Rectal smooth muscle tissue (tissue), 1 donor: ENCODE measurements at regions not wholly inside any gene's neighbourhood (a gene's known extent, or its start where the extent isn't known, plus 50 kb on each side); places are given as distances from the start of the nearest gene placed in this dataset.
"Not testable (repeated sequence)": the region's sequence is repeated elsewhere in the genome, so short reads cannot be mapped to it uniquely, and the experiment has no call there.

Experiments
- H3K27ac ChIP-seq: one replicate; pipeline ENCODE4 v1.7.0; 2013; ENCODE audit warnings: low read depth, low read length, inconsistent platforms
- H3K27me3 ChIP-seq: one replicate; pipeline ENCODE4 v1.7.0; 2013; ENCODE audit warnings: low read length; ENCODE audit not compliant: control insufficient read depth, insufficient read depth
- H3K36me3 ChIP-seq: one replicate; pipeline ENCODE4 v1.7.0; 2013; ENCODE audit warnings: low read length; ENCODE audit not compliant: control insufficient read depth, insufficient read depth
- H3K4me1 ChIP-seq: one replicate; pipeline ENCODE4 v1.7.0; 2013; ENCODE audit warnings: low read length; ENCODE audit not compliant: control insufficient read depth, insufficient read depth
- H3K4me3 ChIP-seq: one replicate; pipeline ENCODE4 v1.7.0; 2013; ENCODE audit warnings: low read length
- H3K9ac ChIP-seq: one replicate; pipeline ENCODE4 v1.7.0; 2013; ENCODE audit warnings: low read length

DNA sequence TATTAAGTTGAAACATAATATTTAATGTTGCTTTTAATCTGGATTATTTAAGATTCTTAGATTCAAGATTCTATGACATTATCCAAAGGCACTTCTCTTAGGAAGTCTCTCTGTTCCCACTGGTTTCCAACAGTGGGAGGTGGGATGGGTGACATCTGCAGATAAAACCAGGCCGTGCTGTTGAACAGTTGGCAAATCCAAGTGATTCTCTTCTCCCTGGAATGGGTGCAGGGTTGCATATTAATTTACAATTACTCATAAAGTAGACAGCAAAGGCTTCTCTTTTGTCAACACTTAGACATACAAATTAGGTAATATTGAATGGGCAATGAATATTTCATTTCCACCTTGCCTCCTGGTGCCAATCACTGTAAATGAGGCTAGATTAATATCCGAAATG, 233.7 kb upstream of the IL12B start:
- Histone ChIP-seq H3K36me3 (no peaks in the 10 kb centered on the region), H3K27ac (no peak overlapping the region), H3K27me3 (no peaks in the 10 kb centered on the region), H3K4me1 (no peaks in the 10 kb centered on the region), H3K9ac (no peak overlapping the region), H3K4me3 (no peak overlapping the region)

DNA sequence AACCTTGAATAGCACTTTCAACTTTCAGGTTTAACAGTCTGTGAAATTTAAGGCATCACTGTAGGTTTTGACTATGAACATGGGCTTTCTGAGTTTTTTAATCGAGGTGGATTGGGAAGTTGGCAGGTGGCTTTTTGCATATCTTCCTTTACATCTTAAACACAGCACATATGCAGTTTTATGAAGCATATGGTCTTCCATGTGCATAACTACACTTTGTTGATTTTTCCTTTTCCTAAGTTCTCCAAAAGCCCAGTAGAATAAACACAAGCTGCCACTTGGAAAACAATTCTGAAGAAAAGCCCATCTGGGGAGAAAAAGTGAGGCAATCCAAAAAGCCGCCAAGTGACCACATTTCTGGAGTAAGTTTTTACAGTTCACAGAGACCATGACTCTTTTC, 236.5 kb upstream of the IL12B start:
- Histone ChIP-seq H3K27ac (no peak overlapping the region), H3K36me3 (no peaks in the 10 kb centered on the region), H3K4me3 (no peak overlapping the region), H3K9ac (no peak overlapping the region), H3K27me3 (no peaks in the 10 kb centered on the region), H3K4me1 (no peaks in the 10 kb centered on the region)

DNA sequence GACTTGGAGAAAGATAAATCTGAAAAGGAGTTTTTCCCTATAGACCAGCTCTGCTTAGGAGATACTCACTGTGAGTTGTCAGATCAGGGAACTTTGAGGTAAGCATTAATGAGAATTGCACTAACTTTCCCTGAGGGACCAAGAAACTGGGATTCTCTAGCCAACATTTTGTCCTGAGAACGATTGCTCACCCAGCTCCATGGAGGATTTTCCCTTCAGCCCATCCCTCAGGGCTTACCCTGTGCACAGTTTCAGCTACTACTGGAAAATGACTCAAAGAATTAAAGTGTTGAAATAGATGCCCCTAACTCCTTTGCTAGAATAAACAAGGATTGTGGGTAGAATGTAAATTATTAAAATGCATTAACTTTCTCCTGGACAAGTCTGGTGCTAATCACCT, 237.2 kb upstream of the IL12B start:
- Histone ChIP-seq H3K27ac (no peak overlapping the region), H3K9ac (no peak overlapping the region), H3K4me3 (no peak overlapping the region), H3K36me3 (no peaks in the 10 kb centered on the region), H3K27me3 (no peaks in the 10 kb centered on the region), H3K4me1 (no peaks in the 10 kb centered on the region)

DNA sequence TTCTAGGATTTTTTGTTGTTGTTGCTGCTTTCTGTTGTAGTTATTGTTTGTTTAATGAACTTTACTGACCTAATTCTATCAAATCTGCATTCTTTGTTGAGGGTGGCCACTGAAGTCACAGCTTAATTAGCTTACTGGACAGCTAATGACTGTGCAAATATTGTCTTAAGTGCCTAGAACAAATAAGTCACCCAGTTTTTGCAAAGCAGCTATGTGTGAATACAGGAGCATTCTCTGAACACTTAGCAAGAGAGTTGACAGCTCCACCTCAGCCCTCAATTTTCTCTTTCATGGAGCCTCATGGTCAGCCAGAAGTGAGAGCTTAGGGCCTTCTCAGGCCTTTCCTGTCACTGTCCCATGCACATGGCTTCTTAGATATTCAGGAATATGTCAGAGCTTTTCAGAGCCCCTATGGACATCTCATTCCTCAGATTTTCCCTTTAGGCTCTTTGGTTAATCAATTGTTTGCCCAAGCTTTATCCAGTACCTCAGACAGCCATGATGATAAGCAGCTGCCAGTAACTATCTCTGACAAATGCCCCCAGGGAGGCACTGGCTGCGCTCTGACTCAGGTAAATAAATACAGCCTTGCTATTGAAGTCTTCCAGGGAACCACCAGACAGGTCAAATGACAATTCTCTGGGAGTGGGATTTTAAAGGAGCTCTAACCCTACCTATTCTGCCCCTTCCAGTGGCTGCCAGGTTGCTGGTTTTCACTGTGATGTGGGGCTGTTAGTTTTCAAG, 241.4 kb upstream of the IL12B start:
- H3K4me3 ChIP-seq, result no peak overlapping the region
- H3K4me1 ChIP-seq, result no peaks in the 10 kb centered on the region
- H3K9ac ChIP-seq, result no peak overlapping the region
- H3K27me3 ChIP-seq, result no peaks in the 10 kb centered on the region
- H3K27ac ChIP-seq, result no peak overlapping the region
- no peaks in the 10 kb centered on the region for H3K36me3 ChIP-seq

DNA sequence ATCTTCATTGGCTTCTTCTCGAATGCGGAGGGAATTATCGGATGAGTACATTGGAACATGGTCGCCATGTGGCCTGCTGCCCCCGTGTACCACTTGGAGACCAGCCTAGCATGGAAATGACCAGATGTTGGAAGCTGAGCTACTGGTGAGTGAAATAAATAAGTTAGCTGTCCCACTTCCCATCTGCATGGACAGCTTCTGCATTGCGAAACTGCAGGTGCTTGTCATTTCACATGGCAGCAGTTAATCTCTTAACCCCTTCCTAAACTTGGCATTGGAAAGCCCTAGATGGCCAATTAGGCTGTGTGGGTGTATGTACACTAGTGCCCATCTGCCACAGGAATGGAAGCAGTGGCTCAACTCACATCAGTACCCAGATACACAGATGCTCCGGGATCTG, 246.6 kb upstream of the IL12B start:
- Histone ChIP-seq H3K4me3 (no peak overlapping the region), H3K27me3 (no peaks in the 10 kb centered on the region), H3K27ac (no peak overlapping the region), H3K9ac (no peak overlapping the region), H3K36me3 (no peaks in the 10 kb centered on the region), H3K4me1 (no peaks in the 10 kb centered on the region)

DNA sequence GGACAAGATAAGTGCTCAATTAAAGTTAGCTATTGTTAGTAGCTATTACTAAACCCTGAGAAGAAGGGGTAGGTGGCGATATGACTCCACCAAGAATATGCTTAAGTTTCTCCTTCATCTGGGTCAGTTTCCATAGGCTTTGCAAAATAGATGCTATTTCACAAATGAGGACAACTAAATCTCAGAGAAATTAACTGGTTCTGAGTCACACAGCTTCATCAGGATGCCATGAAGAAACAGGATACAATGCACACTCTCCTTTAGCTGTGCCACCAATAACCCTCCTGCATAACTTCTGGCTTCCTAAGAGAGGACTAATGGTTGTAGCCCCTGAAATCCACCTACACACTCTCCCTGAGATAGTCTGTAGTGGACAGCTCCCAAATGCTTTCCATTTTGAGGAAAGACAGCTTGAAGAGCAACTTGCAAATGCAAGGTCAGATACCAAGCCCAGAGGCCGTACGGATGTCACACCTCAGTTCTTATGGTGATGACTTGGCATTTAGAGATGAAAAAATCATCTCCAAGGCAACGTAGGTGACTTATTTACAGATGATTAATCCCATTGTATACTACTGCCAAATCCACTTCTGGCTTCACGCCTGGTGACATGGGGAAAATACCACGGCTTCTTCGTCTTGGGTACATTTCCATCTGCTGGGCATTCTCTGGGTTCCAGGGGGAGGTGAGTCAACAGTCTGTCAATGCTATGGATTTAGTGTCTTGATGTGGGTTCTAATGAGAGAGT, 251.4 kb upstream of the IL12B start:
- no peak overlapping the region for H3K27ac ChIP-seq
- H3K36me3 ChIP-seq, result no peaks in the 10 kb centered on the region
- no peak overlapping the region for H3K9ac ChIP-seq
- no peaks in the 10 kb centered on the region for H3K4me1 ChIP-seq
- no peak overlapping the region for H3K4me3 ChIP-seq
- no peaks in the 10 kb centered on the region for H3K27me3 ChIP-seq

DNA sequence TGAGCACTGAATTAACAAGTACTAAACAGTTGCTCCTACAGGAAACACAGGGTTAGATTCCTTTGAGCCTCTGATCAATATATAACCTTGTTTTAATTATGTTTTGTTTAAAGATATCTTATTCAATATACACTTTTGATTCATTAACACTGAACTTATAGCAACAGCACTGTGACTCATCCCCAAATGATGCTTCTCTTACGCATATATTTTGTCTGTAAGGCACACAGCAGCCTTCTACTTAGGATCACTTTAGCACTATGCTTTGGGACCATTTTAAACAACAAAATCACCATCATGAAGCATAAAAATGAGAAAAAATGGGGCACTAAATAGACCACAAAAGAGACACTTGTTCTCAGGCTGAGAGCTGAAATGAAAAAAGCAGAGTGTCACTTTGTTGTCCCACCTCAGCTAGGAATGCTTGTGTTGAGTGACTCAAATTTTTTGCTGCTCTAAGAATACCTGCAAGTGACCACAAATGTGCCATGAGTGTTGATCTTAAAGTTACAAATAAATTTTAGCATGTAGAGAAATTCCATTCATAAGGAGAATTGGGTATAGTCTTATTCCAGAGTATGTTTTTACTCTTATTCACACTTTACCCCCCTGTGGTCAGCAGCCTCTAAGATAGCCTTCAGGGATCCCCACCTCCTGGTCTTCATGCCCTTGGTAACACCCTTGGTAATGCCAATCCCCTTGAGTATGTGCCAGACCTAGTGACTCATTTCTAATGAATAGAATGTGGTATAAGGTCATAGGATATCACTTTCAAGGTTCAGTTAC, 252.7 kb upstream of the IL12B start:
- Histone ChIP-seq H3K4me1 (no peaks in the 10 kb centered on the region), H3K27ac (no peak overlapping the region), H3K36me3 (no peaks in the 10 kb centered on the region), H3K27me3 (no peaks in the 10 kb centered on the region), H3K9ac (no peak overlapping the region), H3K4me3 (no peak overlapping the region)

DNA sequence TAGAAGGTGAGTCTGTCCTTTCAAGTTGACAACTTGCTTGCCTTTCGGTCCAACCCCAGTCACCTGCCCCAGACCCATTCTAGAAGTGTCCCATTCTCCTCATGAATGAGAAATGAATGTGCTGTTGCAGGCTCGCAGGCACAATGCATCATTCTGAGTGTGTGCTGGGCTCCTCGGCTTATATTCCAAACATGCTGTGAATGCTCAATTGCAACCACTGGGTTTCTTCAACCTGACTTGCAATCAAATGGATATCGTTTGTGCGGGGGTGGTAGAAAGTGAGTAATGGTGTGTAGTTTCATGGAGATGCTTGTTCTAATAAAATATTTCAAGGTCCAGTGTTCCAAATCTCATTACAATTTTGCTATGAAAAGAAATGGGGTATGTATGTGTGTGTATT, 256.6 kb upstream of the IL12B start:
- Histone ChIP-seq H3K27ac (no peak overlapping the region), H3K36me3 (no peaks in the 10 kb centered on the region), H3K27me3 (no peaks in the 10 kb centered on the region), H3K9ac (no peak overlapping the region), H3K4me1 (no peaks in the 10 kb centered on the region), H3K4me3 (no peak overlapping the region)

DNA sequence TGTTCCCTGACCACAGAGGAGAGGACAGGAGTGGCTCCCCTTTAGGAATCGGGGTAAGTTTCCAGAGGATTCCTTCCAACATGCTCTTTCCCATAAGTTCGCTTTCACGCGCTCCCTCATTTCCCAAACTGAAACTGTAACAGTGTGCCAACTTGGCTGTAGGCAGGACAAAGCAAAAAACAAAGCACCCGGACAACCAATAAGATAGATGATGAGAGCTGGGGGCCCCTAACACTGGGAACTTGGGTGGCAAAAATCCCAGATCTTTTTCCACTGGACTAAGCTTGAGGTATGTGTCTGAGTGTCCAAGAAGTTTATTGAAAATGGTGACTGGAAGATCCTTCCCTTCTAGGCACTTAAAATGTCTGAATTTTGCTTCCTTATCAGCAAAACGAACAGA, 258.7 kb upstream of the IL12B start:
- Histone ChIP-seq H3K4me1 (no peaks in the 10 kb centered on the region), H3K4me3 (no peak overlapping the region), H3K9ac (no peak overlapping the region), H3K27ac (no peak overlapping the region), H3K27me3 (no peaks in the 10 kb centered on the region), H3K36me3 (no peaks in the 10 kb centered on the region)

DNA sequence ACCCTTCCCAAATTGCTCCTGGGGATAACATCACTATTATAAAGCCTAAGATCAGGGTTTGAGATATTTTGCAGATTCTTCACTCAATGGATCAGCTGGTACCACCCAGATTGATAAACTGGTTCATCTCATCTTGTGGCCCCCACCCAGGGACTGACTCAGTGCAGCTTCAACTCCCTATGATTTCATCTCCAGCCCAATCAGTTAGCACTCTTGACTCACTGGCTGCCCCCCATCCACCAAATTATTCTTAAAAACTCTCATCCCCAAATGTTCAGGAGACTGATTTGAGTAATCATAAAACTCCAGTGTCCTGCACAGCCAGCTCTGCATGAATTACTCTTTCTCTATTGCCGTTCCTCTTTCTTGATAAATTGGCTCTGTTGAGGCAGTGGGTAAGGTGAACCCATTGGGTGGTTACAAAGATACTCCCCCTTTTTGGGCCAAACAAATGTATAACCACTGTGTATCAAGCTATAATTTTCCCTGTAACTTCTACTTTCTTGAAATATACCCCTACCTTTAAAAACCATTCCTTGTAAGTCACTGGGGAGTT, 263.3 kb upstream of the IL12B start:
- H3K4me3 ChIP-seq, result no peak overlapping the region
- H3K36me3 ChIP-seq, result no peaks in the 10 kb centered on the region
- no peaks in the 10 kb centered on the region for H3K27me3 ChIP-seq
- no peaks in the 10 kb centered on the region for H3K4me1 ChIP-seq
- H3K27ac ChIP-seq, result no peak overlapping the region
- no peak overlapping the region for H3K9ac ChIP-seq

DNA sequence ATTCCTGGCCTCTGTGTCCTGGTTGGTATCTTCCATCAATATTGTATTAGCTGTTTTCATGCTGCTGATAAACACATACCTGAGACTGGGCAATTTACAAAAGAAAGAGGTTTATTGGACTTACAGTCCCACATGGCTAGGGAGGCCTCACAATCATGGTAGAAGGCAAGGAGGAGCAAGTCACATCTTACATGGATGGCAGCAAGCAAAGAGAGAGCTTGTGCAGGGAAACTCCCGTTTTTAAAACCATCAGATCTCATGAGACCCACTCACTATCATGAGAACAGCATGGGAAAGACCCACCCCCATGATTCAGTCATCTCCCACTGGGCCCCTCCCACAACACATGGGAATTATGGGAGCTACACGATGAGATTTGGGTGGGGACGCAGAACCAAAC, 265.3 kb upstream of the IL12B start:
- H3K36me3 ChIP-seq, H3K27me3 ChIP-seq, H3K9ac ChIP-seq, H3K27ac ChIP-seq, H3K4me3 ChIP-seq, H3K4me1 ChIP-seq: not testable (repeated sequence)

DNA sequence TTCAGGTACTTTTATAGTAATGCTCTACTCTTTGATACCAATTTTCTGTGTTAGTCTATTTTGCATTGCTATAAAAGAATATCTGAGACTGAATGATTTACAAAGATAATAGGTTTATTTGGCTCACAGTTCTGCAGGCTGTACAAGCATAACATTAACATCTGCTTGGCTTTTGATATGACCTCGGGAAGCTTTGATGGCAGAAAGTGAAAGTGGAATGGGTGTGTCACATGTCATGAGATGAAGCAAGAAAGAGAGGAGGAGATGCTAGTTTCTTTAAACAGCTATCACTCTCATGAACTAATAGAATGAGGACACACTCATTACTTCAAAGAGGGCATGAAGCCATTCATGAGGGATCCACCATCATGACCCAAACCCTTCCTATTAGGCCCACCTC, 270.9 kb upstream of the IL12B start:
- Histone ChIP-seq H3K27me3 (no peaks in the 10 kb centered on the region), H3K27ac (no peak overlapping the region), H3K36me3 (no peaks in the 10 kb centered on the region), H3K4me3 (no peak overlapping the region), H3K4me1 (no peaks in the 10 kb centered on the region), H3K9ac (no peak overlapping the region)
